C4-2B (cell line): ENCODE measurements at regions not wholly inside any gene's neighbourhood (a gene's known extent, or its start where the extent isn't known, plus 50 kb on each side); places are given as distances from the start of the nearest gene placed in this dataset.

Source experiments
- H3K27ac ChIP-seq: fragments of 450-650 bp; 2 replicates; pipeline ENCODE4 v1.5.1; 2017
- CTCF ChIP-seq: fragments of 450-650 bp; conservative IDR thresholded peaks from 2 replicates; pipeline ENCODE4 v1.5.1; 2017; ENCODE audit warnings: mild to moderate bottlenecking
- ZFX ChIP-seq: fragments of 450-650 bp; IDR thresholded peaks from 2 replicates; pipeline ENCODE4 v1.6.1; 2017

- TF ChIP-seq ZFX (no peak), CTCF (no peak)
- no peak overlapping the region for H3K27ac ChIP-seq
Observed at GRCh38 chr2:45068571-45069140, 59.4 kb upstream of the SIX2 start.

GRCh38 chr2:45067859-45068570 lies 58.8 kb upstream of the SIX2 start:
- TF ChIP-seq ZFX (no peak), CTCF (no peak)
- no peak overlapping the region for H3K27ac ChIP-seq
